Tibial nerve (tissue), 4 donors: ENCODE measurements at regions not wholly inside any gene's neighbourhood (a gene's known extent, or its start where the extent isn't known, plus 50 kb on each side); places are given as distances from the start of the nearest gene placed in this dataset.

Experiments used
- EP300 ChIP-seq, 2 donors: sonication (generic); formaldehyde crosslinking; IDR thresholded peaks; one replicate each; pipeline ENCODE4 v1.6.1; 2017; ENCODE audit warnings: antibody characterized with exemption in 2 of 2, mild to moderate bottlenecking in 1 of 2
- TF ChIP-seq, protein P1 (sequence below), 5 experiments: fragments of 200-600 bp in 3 of 5; fragments of 450-650 bp in 2 of 5; sonication (generic) in 3 of 5; IDR thresholded peaks; one replicate each; pipeline ENCODE4 v1.5.1; 2016 to 2019; ENCODE audit warnings: antibody characterized with exemption in 5 of 5, mild to moderate bottlenecking in 3 of 5, moderate library complexity in 2 of 5

DNA sequence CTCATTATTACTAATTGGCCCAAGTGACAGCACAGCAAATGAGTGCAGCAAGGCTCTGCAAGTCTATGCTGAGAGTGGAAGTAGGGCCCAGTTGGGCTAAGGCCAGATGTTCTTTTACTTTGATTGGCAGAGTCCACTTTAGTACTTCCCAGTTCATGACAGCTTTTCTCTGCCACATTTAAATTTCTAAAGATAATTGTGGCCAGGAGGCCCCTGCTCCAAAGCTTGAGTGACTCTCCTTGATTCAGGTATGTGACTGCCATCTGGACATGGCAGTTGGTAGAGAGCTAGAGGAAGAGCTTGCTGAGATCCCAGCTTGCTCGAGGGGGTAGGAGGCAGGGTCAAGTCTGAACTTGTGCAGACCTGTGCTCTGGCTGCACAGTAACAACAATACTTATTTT lies 154.1 kb downstream of the CARTPT start:
- TF ChIP-seq, protein P1, sequence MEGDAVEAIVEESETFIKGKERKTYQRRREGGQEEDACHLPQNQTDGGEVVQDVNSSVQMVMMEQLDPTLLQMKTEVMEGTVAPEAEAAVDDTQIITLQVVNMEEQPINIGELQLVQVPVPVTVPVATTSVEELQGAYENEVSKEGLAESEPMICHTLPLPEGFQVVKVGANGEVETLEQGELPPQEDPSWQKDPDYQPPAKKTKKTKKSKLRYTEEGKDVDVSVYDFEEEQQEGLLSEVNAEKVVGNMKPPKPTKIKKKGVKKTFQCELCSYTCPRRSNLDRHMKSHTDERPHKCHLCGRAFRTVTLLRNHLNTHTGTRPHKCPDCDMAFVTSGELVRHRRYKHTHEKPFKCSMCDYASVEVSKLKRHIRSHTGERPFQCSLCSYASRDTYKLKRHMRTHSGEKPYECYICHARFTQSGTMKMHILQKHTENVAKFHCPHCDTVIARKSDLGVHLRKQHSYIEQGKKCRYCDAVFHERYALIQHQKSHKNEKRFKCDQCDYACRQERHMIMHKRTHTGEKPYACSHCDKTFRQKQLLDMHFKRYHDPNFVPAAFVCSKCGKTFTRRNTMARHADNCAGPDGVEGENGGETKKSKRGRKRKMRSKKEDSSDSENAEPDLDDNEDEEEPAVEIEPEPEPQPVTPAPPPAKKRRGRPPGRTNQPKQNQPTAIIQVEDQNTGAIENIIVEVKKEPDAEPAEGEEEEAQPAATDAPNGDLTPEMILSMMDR (IDR thresholded peaks at IDR 0.05), result no peak
- TF ChIP-seq EP300 (IDR thresholded peaks at IDR 0.05), result no peak
